ENCODE measurements at regions not wholly inside any gene's neighbourhood (a gene's known extent, or its start where the extent isn't known, plus 50 kb on each side); places are given as distances from the start of the nearest gene placed in this dataset.
"Not testable (repeated sequence)": the region's sequence is repeated elsewhere in the genome, so short reads cannot be mapped to it uniquely, and the experiment has no call there.

DNA sequence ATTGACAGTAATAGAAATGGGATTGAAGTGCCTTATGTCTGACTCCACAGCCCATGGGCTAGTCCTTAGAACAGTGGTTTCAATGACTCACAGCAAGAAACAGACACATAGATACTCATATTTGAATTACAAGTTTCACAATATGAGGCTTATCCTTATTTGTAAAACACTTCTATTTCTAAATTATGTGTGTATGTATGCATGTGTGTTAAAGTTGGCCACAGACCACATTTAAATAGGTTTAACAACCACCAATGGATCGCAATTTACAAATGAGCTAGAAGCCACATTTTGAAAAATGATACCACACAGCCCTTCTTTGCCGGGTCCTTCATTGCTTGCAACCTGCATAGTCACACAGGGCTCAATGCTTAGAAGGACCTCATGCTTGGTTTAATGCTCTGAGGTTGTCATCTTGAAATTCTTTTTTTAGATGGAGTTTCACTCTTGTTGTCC is 157.8 kb upstream of the PREP start:
- no peak for DNase-seq

DNA sequence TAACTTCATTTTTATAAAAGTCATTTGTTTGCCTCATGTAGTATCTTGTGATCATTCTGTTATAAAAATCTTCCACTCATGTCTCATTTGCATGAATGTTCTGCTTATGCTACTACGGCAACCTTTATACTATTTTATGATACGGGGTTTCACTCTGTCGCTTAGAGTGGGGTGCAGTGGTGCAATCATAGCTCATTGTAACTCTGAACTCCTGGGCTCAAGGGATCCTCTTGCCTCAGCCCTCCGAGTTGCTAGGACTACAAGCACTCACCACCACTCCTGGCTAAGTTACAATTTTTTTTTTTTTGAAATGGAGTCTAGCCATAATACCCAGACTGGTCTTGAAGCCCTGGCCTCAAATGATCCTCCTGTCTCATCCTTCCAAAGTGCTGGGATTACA is 154.4 kb upstream of the PREP start:
- no peak for DNase-seq

DNA sequence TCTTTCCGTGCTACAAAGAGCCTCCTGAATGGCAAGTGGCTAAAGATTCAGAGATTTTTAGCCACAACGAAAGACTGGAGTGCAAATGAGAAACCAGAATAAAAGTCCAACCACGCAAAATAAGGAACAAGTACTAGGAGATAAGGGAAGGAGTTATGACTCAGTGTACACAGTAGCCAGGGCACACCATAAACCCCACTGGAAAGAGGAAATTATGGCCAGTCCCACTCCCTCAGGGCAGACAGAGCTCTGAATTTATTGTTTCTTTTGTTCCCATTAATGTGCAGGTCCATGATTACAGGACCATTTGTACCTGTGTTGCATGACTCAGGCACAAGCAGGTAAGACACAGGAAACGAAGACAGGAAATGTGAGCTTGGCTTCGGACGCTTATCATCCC is 150.3 kb upstream of the PREP start:
- no peak for DNase-seq

- DNase-seq, result no peak
These were observed 148.2 kb upstream of the PREP start for GRCh38 chr6:105550955-105551620.

DNA sequence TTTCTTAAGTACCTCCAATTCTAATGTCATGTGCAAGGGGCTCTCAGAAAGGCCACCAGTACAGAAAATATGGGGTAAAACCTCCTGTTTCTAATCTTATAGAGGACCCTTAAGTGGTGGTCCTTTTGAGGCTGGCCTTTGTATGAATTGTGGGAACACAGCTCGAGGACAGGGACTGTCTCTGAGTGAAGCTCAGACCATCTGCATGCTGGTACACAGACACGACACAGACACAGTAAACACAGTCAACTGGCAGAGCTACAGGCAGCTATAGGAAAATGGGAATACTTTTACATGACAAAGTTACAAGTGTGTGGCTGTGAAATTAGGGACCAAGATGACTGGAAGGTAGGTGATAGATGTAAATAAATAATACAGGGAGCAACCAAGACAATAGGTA is 143.9 kb upstream of the PREP start:
- DNase-seq, result no peak

DNA sequence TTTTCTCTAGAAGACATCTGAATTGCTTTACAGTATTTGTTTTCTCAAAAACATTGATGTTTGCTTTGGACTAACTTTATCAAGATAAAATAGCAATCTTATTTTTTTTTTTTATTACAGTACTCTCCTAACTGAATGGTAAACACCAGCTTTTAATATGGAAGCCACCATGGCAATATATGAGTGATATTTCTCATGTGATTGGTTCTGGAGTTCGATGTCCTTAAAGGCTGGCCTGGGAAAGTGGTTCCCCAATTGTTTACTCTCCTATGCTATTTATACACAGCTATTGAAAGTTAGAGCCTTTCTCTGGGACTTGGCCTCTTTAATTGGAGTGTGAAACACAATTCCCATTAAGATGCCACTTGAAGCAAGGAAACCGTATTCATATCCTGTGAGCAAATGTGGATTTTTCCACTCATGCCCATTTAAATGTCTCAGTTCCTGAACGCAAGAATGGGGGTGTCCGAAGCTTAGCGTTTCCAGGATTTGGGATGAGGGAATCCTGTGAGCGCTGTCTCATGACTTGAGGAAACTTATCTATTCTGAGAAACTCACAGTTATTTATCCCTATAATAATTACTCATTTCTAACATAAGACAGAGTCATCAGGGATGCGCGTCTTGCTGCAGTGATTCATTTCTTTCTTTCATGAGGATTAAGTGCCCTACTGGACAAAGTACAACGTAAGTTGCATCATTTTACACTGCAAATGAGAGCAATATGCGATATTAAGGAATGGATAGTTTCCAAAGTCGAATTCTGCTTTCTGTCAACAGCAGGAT is 143.3 kb upstream of the PREP start:
- no peak for DNase-seq

DNA sequence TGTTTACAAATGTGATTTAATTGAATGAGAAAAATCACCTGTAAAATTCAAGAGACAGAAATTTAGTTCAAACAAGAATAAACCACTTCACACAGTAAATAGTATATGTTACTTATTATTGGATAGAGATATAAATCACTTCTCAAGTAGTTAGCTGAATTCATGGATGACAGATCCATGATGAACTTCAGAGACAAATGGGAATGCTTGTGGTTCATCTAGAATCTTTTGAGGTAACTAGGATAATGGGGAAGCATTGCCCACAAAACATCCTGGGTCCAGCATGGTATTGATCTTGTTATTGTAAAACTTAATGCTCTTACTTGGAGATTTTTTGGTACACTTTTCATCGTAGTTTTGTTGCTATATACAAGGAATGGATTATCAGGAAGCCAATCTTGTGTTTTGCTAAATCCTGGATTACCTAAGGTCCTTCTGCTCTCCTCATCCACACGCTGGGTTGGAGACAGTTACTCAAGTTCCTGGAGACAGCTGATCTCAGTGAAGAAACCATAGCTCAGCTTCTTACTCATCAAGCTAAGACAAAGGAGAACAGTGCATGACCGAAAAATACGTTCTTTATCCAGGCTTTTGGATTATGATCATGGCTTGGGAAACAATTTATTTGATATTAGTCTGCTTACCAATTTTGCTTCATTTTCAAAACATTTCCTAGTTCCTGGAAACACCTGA is 142.5 kb upstream of the PREP start:
- DNase-seq, result no peak

- DNase-seq, result no peak
These were observed 137.0 kb upstream of the PREP start for GRCh38 chr6:105539911-105540310.

- DNase-seq, result no peak
These were observed 135.2 kb upstream of the PREP start for GRCh38 chr6:105537981-105538578.

GRCh38 chr6:105536961-105537360 is 134.1 kb upstream of the PREP start:
- DNase-seq, result no peak

DNA sequence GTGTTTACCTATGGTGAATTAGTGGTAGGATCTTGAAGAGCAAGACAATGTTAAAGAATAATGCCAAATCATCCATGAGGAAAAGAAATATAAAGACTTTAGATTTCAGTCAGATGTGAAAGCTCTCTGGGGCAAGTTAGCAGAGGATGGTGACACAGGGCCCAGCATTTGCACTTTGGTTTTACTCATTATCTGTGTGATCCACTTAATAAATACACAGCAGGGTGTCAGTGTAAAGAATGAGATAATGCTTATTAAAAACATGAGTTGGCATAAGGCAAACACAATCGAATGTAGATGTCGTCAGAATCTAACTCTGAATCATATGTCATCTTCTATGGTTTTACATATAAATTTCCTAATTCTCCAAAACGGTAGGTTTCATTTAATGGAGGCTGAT is 130.4 kb upstream of the PREP start:
- no peak for DNase-seq

DNA sequence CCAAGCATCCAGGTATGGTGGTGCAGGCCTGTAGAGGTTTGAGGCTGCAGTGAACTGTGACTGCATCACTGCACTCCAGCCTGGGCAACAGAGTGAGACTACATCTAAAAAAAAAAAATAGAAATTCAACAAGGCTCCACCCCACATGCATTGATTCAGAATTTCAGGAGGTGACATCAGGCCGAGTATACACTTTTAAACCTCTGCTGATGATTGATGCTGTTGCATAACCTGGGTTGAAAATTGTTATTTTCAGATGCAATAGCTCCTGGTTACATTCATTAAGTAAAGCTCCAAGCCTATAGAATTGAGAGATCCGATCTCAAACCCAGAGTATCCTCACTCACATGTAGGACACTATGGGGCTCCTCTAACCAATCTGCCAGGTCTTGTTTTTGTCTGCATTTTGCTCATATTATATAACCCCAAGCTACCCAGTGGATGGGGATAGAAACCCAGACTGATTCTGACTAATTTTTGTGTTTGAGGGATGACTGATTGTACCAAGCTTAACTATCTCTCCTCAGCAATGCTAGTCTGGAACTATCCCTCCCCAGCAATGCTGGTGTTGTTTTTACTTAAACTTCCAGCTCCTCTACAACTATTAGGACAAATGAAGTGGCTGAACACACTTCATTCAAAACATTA is 123.5 kb upstream of the PREP start:
- DNase-seq, result no peak

DNA sequence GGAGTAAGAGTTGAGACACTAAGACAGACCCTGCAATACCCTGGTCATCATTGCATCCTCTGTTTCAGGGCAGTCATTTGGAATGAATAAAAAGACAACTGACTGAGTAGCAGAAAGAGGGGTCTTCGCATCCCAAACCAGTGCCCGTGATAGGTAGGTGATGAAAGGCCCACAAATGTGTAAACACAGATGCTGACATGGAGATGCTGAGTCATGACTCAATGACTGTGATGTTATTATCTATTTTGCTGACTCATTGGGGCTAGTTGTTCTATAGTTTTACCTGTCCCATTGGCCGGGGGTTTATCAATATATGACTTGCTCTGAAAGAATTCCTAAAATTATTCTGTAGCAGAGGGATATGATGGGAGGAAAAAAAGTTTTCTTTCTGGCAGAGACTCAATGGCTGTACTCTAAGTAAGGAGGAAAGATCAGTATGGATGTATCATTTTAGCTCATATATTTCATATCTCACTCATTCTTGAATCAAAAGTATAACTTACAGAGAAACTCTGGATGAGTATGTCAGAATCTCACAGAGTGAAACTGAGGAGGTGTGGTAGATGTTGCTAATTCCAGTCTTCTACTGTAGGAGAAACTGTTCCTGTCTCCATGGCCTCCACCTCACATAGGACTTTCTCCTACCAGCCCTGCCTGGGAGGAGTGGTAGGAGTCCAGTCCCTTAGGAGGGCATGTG is 119.9 kb upstream of the PREP start:
- no peak for DNase-seq

- DNase-seq, result no peak
These were observed 117.1 kb upstream of the PREP start for GRCh38 chr6:105519954-105520353.

GRCh38 chr6:105518993-105519392 is 116.1 kb upstream of the PREP start:
- not testable (repeated sequence) for DNase-seq

DNA sequence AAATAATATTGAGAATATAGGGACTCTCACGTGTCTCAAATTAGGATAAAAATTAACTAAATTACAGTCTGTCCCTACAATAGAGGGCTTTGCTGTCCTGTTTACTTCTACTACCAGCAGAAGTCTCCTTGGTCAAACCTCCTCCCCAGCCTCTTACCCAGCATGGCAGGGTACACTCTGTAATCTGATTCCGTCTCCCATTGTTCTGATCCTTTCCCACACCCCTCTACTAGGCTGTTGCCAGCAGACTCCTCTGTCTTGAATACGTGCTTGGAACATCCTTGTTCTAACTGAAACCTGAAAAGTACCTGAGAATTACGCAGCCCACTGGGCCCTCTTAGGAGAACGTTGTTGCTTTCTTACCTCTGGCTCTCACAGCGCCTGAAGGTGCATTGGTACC is 112.2 kb upstream of the PREP start:
- no peak for DNase-seq

- no peak for DNase-seq
These were observed 111.4 kb upstream of the PREP start for GRCh38 chr6:105514306-105514705.

DNA sequence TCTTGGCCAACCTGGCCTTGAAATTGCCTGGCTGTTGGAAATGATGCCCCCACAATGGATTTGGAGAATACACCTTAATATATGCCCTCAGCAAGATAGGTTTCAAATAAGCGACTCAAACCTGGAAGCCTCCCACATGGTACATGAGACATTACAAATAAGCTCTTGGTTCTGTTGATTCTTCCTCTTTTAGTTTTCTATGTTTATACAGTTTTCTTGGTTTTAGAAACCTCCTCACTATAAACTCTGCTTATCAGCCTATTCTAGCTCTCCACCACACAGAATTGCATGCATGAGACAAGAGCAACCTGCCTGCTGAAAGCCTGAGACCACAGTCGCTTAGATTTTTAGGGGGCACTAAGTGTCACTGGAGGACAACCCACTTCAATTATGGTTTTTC is 108.8 kb upstream of the PREP start:
- DNase-seq, result no peak

GRCh38 chr6:105510746-105511145 is 107.9 kb upstream of the PREP start:
- DNase-seq, result no peak

GRCh38 chr6:105509506-105510331 is 106.8 kb upstream of the PREP start:
- no peak for DNase-seq

- no peak for DNase-seq
These were observed 104.9 kb upstream of the PREP start for GRCh38 chr6:105507811-105508210.

GRCh38 chr6:105504706-105505105 is 101.8 kb upstream of the PREP start:
- DNase-seq, result no peak
